ENCODE measurements at regions not wholly inside any gene's neighbourhood (a gene's known extent, or its start where the extent isn't known, plus 50 kb on each side); places are given as distances from the start of the nearest gene placed in this dataset.

GRCh38 chr4:188197566-188197965 lies 58.3 kb downstream of the TRIML1 start:
- DNase-seq (ENCODE audit: low read depth in 2 of 2), result no peak

DNA sequence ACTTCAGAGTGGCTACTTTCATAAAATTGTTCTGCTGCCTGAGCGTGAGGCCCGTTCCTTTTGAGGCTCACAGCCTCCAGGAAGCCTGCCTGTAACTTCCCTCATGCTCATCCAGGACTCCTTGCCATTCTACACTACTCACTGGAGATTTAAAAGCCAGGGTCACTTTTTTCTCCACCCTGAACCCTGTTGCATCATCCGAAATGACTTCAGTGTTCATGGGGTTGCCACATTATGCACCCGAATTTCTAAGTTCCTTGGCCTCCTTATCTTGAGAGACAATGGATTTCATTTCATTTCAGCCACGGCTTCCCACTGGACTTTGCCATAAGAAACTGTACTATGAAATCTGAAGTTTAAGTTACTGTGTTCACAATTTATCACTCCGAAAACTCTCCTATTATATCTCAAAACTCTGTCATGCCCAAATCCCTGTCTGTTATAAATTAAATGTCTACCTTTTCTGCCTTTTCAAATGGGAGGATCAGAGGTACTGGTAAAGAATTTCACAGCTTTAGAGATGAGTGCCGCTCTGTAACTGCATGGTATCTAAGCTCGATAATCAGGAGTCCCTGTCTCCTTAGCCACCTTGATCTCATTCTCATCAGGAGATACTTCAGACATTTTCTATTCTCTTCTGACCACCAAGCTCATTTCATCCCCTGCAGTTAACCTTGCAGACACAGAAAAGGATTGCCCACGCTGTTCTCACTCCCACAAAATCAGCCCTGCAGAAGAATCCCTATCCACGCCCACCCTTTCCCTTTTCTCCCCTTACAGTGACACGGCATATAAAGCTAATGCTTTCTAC lies 59.9 kb downstream of the TRIML1 start:
- DNase-seq (ENCODE audit: low read depth in 2 of 2), result no peak

DNA sequence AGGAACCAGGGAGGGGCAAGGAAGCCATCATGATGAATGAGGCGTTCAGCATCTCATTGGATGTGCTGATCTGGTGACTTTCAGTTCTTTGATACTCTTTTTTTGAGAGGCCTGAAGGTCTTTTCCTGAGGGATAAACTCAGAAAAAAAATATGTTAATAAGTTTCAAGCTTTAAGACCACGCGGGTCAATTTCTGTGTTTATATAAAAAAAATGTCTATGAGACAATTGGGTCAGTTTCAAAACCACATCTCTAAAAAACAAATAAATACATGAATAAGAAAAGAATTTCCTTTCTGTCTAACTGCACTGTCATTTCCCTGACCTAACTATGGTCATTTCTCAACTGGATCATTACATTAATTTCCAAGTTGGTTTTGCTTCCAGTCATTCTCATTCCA lies 62.6 kb downstream of the TRIML1 start:
- no peak for DNase-seq (ENCODE audit: low read depth in 2 of 2)

DNA sequence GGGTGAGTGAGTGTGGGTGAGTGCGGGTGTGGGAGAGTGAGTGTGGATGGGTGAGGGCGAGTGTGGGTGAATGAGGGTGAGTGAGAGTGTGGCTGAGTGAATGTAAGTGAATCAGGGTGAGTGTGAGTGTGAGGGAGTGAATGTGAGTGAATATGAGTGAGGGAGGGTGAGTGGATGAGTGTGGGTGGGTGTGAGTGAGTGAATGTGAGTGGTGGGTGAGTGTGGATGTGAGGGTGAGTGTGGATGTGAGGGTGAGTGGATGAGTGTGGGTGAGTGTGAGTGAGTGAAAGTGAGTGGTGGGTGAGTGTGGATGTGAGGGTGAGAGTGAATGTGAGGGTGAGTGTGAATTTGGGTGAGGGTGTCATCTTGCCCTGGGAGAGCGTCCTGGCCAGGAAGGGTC lies 67.5 kb downstream of the TRIML1 start:
- DNase-seq (ENCODE audit: low read depth in 2 of 2), result no peak

- no peak for DNase-seq (ENCODE audit: low read depth in 2 of 2)
Observed at GRCh38 chr4:188214861-188215260, 75.6 kb downstream of the TRIML1 start.

DNA sequence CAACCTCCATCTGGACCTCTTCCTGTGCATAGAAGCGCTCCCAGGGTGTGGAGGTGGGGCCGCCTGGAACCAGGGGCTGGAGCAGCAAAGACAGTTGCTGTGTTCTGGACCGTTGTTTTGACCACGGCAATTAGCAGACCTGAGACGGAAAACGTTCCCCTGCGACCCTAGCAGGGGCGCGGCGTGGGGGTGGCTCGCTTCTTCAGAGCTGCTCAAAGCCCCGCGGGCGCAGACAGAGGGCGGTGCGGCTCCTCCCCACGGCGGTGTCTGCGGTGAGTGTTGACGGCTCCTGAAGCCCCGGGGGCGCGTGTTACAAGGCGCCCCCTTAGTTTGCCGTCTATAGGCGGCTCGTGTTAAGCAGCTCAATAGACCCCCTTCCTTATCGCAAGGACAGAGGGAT lies 79.2 kb downstream of the TRIML1 start:
- DNase-seq (ENCODE audit: low read depth in 2 of 2), result no peak

DNA sequence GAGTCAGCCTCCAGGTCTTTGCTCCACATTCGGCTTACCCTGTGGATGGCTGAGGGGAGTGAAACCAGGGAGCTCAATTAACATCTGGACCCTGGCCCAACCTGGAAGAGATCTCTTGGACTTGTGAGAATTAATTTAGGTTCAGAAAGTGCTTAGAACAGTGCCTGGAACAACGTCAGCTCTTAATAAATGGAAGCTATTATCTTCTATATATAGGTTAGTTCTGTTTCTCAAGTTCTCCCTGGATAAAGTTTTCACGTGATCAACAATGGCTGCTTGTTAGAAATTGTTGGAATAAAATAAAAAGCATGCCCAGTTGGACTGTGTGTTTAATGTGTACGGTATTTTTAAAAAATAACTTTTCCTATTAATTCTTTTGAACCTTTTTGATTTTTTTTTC lies 80.8 kb downstream of the TRIML1 start:
- no peak for DNase-seq (ENCODE audit: low read depth in 2 of 2)

DNA sequence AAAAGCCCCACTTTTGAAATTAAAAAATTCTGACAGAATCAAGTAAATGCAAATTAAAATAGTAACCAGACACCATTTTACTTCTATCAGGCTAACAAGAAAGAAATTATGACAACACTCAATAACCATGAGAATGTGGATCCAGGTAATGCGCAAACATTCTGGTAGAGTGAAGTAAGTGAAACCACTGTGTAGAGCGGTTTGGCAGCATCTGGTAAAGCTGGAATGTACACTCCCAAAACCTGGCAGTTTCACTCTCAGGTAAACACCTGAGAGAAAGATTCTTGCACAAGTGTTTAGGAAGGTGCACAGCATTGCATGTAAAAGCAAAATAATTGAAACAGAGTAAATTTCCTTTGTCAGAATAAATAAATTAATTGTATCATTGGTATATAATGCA lies 81.8 kb downstream of the TRIML1 start:
- DNase-seq (ENCODE audit: low read depth in 2 of 2), result no peak

DNA sequence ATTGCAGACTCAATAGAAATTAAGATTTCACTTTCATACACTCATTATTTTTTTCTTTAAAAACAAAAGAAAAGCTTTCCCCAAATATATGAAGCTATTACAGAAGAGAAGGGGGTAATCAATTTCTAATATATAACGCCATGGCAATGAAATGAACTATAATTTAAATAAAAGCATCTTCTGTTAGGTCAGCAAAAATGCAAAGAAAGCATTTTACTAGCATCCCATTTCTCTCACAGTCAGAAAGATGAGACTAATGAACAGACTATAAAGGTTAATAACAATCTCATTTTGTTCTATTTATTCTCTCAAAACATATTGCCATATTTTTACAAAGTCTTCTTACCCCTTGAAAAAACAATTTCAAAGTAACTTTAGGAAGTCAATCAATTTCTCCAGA lies 89.0 kb downstream of the TRIML1 start:
- no peak for DNase-seq (ENCODE audit: low read depth in 2 of 2)

DNA sequence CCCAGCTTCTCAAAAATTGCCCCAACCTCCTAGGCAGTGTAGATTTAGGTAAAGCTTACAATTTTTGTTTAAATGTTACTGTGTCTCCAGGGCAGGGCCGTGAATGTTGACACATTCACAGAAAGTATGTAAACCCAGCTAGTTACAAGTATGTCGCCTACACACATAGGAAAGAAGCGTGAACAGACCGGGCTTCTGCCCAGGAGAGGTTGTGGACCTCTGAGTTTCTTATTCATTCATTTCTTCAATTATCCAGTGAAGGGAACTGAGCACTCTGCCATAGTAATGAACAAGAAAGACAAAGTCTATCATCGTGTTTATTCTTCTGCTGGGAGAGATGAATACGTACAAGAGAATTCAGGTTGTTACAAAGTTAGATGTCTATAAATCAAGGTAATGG lies 93.2 kb downstream of the TRIML1 start:
- DNase-seq (ENCODE audit: low read depth in 2 of 2), result no peak

- DNase-seq (ENCODE audit: low read depth in 2 of 2), result no peak
Observed at GRCh38 chr4:188242041-188242440, 102.8 kb downstream of the TRIML1 start.

DNA sequence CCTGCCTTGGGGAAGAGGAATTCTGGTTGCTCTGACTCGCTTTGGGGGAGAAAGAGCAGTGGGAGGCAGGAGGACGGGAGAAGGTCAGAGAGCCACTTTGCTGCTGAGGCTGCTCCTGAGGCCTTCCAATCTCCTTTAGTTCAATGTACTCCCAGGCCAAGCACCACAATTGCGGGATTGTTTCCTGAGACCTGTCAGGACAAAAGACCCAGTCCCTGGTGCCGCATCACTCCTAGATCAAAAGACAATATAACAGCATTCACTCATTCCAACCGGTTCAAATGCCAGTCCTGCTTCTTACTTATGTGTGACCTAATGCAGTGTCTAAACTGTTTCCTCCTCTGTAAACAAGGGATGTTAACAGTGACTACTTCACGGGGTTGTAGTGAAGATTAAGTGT lies 106.4 kb downstream of the TRIML1 start:
- no peak for DNase-seq (ENCODE audit: low read depth in 2 of 2)

- DNase-seq (ENCODE audit: low read depth in 2 of 2), result no peak
Observed at GRCh38 chr4:188246488-188246887, 107.2 kb downstream of the TRIML1 start.

- no peak for DNase-seq (ENCODE audit: low read depth in 2 of 2)
Observed at GRCh38 chr4:188254211-188254610, 115.0 kb downstream of the TRIML1 start.

GRCh38 chr4:188262464-188262863 lies 123.2 kb downstream of the TRIML1 start:
- DNase-seq (ENCODE audit: low read depth in 2 of 2), result no peak

DNA sequence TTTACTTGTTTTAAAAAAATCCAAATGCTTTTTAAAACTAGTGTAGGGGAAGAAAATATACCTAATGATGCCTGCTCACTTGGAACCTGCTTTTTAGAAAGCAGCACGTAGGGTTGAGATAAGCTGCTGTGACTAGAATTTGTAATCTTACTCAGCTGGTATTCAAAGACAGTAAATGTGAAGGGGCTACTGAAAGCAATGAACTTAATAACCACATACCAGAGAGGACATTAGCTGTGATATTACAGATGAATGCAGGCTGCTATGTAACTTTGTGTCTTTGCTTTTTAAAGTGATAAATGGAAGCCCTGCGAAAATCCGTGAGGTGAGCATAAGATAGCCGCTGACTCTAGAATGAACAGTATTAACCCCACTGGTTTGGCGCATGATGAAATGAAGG lies 124.1 kb downstream of the TRIML1 start:
- DNase-seq (ENCODE audit: low read depth in 2 of 2), result no peak

GRCh38 chr4:188266386-188266785 lies 127.1 kb downstream of the TRIML1 start:
- DNase-seq (ENCODE audit: low read depth in 2 of 2), result no peak

DNA sequence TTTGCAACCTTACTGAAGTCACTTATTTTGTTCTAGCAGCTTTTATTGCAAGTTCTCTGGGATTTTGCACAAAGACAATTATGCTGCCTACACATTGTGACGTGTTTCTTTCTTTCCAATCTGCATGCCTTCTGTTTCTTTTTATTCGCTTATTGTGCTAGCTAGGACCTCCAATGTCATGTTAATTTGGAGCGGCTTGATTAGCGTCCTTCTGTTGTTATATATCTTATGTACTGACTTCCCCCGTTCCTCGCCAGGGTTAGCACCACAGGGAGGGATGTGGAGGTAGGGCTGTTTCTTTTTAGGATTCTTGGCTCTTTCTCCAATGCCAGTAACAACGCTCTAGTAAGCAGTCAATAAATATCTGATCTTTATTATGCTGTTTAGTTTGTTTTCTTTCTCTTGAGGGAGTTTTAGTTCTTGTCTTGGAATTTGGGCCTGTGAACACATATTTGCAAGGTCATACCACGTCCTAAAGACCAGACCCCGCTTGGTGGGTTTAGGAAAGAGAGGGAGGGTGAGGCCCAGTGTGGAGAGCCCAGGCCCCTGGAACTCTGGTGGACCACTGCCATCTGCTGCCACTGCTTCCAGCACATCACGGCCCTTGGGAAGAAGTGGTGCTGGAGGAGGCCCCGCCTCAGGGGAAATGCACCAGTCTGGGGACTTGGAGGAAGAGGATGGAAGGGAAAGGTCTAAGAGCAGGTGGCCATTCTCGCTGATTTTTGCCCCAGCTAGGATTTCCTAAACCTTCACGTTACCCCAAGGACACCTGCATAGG lies 129.1 kb downstream of the TRIML1 start:
- no peak for DNase-seq (ENCODE audit: low read depth in 2 of 2)

- DNase-seq (ENCODE audit: low read depth in 2 of 2), result no peak
Observed at GRCh38 chr4:188270273-188271069, 131.2 kb downstream of the TRIML1 start.

- no peak for DNase-seq (ENCODE audit: low read depth in 2 of 2)
Observed at GRCh38 chr4:188275686-188276085, 136.4 kb downstream of the TRIML1 start.

- DNase-seq (ENCODE audit: low read depth in 2 of 2), result no peak
Observed at GRCh38 chr4:188279184-188279583, 139.9 kb downstream of the TRIML1 start.

DNA sequence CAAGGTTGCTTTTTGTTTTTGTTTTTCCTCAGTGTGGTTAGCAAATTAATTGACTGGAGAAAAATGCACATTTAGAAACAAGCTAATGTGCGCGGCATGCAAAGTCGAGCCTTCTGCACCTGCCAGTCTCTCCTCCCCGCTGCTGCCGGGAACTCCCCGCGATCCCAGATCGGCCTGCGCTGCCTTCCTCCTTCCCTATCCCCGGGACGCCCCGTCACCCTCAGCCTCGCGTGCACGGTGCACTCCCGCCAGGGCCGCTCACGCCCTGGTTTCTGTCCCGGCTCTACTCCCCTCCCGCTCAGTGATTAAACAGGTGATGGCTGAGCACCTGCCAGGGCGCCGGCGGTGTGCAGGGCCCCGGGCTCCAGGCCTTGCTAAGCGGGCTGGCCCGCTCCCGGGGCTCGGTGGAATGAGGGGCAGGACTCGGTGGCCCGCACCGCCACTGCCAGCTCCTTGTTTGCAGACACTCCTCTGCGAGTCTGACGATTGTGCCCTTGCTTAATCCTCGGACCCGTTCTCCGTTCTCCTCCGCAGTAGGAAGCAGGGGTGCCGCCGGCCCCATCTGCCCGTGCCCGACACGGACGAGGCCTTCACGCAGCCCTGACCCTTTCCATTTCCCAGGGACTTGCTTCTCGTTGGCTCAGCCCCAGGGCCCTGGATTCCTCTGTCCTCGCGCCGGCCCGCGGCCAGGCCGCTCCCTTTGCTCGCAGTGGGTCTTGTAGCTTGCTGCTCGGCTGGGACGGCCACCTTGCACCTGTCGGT lies 143.4 kb downstream of the TRIML1 start:
- no peak for DNase-seq (ENCODE audit: low read depth in 2 of 2)
